ENCODE measurements at regions not wholly inside any gene's neighbourhood (a gene's known extent, or its start where the extent isn't known, plus 50 kb on each side); places are given as distances from the start of the nearest gene placed in this dataset.

GRCh38 chr13:50522506-50522905, 321.0 kb downstream of the DLEU7 start:
- H3K27me3 ChIP-seq (ENCODE audit: low read length) = no peaks in the 10 kb centered on the region
- no peak overlapping the region for H3K4me2 ChIP-seq (ENCODE audit: low read depth, low read length, poor library complexity, severe bottlenecking)
- TF ChIP-seq CTCF (IDR thresholded peaks at IDR 0.05; ENCODE audit: insufficient read depth, low read length, poor library complexity, severe bottlenecking) (no peak), EZH2phosphoT487 (conservative IDR thresholded peaks at IDR 0.05; ENCODE audit: low read length) (no peak)
- no peaks in the 10 kb centered on the region for H4K20me1 ChIP-seq (ENCODE audit: low read depth, low read length)
- H3K9ac ChIP-seq (ENCODE audit: low read length) = no peak overlapping the region
- H3K9me2 ChIP-seq (replicated peaks; ENCODE audit: insufficient read depth, low read length) = no peaks in the 10 kb centered on the region
- no peaks in the 10 kb centered on the region for H3K9me3 ChIP-seq (ENCODE audit: insufficient read depth, low read length)
- H3K4me3 ChIP-seq (ENCODE audit: insufficient read depth, low read length, poor library complexity, severe bottlenecking) = no peak overlapping the region
- peaks cover 14% of the 10 kb centered on the region for H3F3A ChIP-seq (ENCODE audit: insufficient read depth)
- no peaks in the 10 kb centered on the region for H3K79me2 ChIP-seq (ENCODE audit: insufficient read depth, low read length)
- H3K36me3 ChIP-seq (ENCODE audit: low read length) = no peaks in the 10 kb centered on the region
- no peak overlapping the region for H2AFZ ChIP-seq (ENCODE audit: low read depth, low read length, severe bottlenecking)
- H3K27ac ChIP-seq (ENCODE audit: low read depth, low read length) = no peak overlapping the region

- no peak for TF ChIP-seq EZH2phosphoT487 (conservative IDR thresholded peaks at IDR 0.05; ENCODE audit: low read length)
- no peak for TF ChIP-seq CTCF (IDR thresholded peaks at IDR 0.05; ENCODE audit: insufficient read depth, low read length, poor library complexity, severe bottlenecking)
- Histone ChIP-seq H3K27me3 (ENCODE audit: low read length) (no peaks in the 10 kb centered on the region), H3K36me3 (ENCODE audit: low read length) (no peaks in the 10 kb centered on the region), H3K79me2 (ENCODE audit: insufficient read depth, low read length) (no peaks in the 10 kb centered on the region), H3K27ac (ENCODE audit: low read depth, low read length) (no peak overlapping the region), H3K9me2 (replicated peaks; ENCODE audit: insufficient read depth, low read length) (no peaks in the 10 kb centered on the region), H3F3A (ENCODE audit: insufficient read depth) (peaks cover 21% of the 10 kb centered on the region), H2AFZ (ENCODE audit: low read depth, low read length, severe bottlenecking) (no peak overlapping the region), H3K4me3 (ENCODE audit: insufficient read depth, low read length, poor library complexity, severe bottlenecking) (no peak overlapping the region), H3K9ac (ENCODE audit: low read length) (no peak overlapping the region), H4K20me1 (ENCODE audit: low read depth, low read length) (no peaks in the 10 kb centered on the region), H3K9me3 (ENCODE audit: insufficient read depth, low read length) (no peaks in the 10 kb centered on the region), H3K4me2 (ENCODE audit: low read depth, low read length, poor library complexity, severe bottlenecking) (no peak overlapping the region)
Measured at GRCh38 chr13:50523307-50523706, 320.2 kb downstream of the DLEU7 start.

- Histone ChIP-seq H3K9me2 (replicated peaks; ENCODE audit: insufficient read depth, low read length) (no peaks in the 10 kb centered on the region), H3K4me2 (ENCODE audit: low read depth, low read length, poor library complexity, severe bottlenecking) (no peak overlapping the region), H3K36me3 (ENCODE audit: low read length) (no peaks in the 10 kb centered on the region), H3F3A (ENCODE audit: insufficient read depth) (peaks cover 21% of the 10 kb centered on the region), H3K9ac (ENCODE audit: low read length) (no peak overlapping the region), H3K27me3 (ENCODE audit: low read length) (no peaks in the 10 kb centered on the region), H3K27ac (ENCODE audit: low read depth, low read length) (no peak overlapping the region), H3K9me3 (ENCODE audit: insufficient read depth, low read length) (no peaks in the 10 kb centered on the region), H3K79me2 (ENCODE audit: insufficient read depth, low read length) (no peaks in the 10 kb centered on the region), H3K4me3 (ENCODE audit: insufficient read depth, low read length, poor library complexity, severe bottlenecking) (no peak overlapping the region), H2AFZ (ENCODE audit: low read depth, low read length, severe bottlenecking) (no peak overlapping the region), H4K20me1 (ENCODE audit: low read depth, low read length) (no peaks in the 10 kb centered on the region)
- TF ChIP-seq CTCF (IDR thresholded peaks at IDR 0.05; ENCODE audit: insufficient read depth, low read length, poor library complexity, severe bottlenecking) (no peak), EZH2phosphoT487 (conservative IDR thresholded peaks at IDR 0.05; ENCODE audit: low read length) (no peak)
Measured at GRCh38 chr13:50524560-50524959, 318.9 kb downstream of the DLEU7 start.

Data from SU-DHL-6 (cell line).